ENCODE measurements at regions not wholly inside any gene's neighbourhood (a gene's known extent, or its start where the extent isn't known, plus 50 kb on each side); places are given as distances from the start of the nearest gene placed in this dataset.

DNA sequence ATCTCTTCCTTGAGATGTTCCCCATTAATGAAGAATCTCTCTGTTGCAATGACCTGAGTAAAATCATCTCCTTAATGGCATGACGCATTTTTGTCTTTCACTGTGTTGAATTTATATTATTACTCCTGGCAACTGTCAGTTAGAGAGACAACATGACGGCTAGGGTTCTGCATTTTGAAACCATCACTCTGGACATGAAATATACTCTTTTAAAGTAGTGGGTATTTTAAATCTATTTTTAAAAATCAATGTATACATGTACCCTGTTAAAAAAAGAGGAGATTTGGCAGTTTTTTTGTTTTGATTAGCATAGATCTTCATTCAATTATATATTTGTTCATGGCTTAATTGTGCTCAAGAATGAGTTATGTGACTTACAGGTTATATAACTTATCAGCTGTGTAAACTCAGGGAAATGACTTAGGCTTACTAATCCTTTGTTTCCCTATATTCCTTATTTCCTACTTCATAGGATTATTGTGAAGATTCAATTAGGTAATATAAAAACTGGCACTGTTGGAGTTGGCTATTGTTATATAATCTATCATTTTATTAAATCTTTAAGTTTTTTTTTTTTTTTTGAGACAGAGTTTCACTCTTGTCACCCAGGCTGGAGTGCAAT, 632.0 kb upstream of the SPRY2 start:
- no peak overlapping the region for H2AFZ ChIP-seq (replicated peaks; ENCODE audit: low read length, poor library complexity)
- H3K23ac ChIP-seq (ENCODE audit: low read depth, low read length): no peak overlapping the region
- H3K27me3 ChIP-seq (ENCODE audit: control insufficient read depth, insufficient read depth, low read length): no peaks in the 10 kb centered on the region
- no CpG with 5 or more reads among the region's 2 CpGs for WGBS, 2 experiments (ENCODE audit: extremely low coverage in 2 of 2, insufficient read length in 1 of 2)
- no peak overlapping the region for H4K91ac ChIP-seq (ENCODE audit: insufficient read depth, low read depth, low read length)
- H4K20me1 ChIP-seq (ENCODE audit: insufficient read depth, low read length): no peaks in the 10 kb centered on the region
- no peak overlapping the region for H3K4ac ChIP-seq (ENCODE audit: low read depth, low read length)
- no peak for DNase-seq
- no peak overlapping the region for H3K4me3 ChIP-seq (ENCODE audit: insufficient read depth, low read depth, low read length)
- H2BK15ac ChIP-seq (ENCODE audit: low read depth, low read length): no peak overlapping the region
- no peak for ATAC-seq (ENCODE audit: low read depth)
- H3K18ac ChIP-seq (ENCODE audit: low read depth, low read length): no peak overlapping the region
- intact Hi-C loops (cut with micrococcal nuclease): no loop called here
- 0 out of 2 replicates have a peak, but pooled peaks cover 2% of the 10 kb centered on the region for H3K9me3 ChIP-seq (ENCODE audit: control insufficient read depth, insufficient read depth, low read length)
- no TSS peak for BruUV-seq (replicated peaks)
- no peak overlapping the region for H2AK9ac ChIP-seq (replicated peaks; ENCODE audit: low read depth, low read length, poor library complexity)
- POLR2A ChIA-PET (ENCODE audit: unreplicated experiment): no interaction called here
- no peak overlapping the region for H2BK5ac ChIP-seq (ENCODE audit: low read depth, low read length, poor library complexity, severe bottlenecking)
- no peak overlapping the region for H4K8ac ChIP-seq (ENCODE audit: low read depth in 2 of 2, low read length in 2 of 2)
- H3K9me1 ChIP-seq (ENCODE audit: insufficient read depth, low read length): no peaks in the 10 kb centered on the region
- H3K56ac ChIP-seq (ENCODE audit: extremely low read depth, insufficient read depth, low read length): no peak overlapping the region
- H3K79me1 ChIP-seq (ENCODE audit: low read depth in 1 of 2, low read length in 2 of 2): no peaks in the 10 kb centered on the region
- CTCF ChIA-PET: no interaction called here
- H3K27ac ChIP-seq (ENCODE audit: insufficient read depth, low read length): no peak overlapping the region
- H3K4me1 ChIP-seq (ENCODE audit: control insufficient read depth, insufficient read depth, low read length): no peaks in the 10 kb centered on the region
- no peak overlapping the region for H2BK20ac ChIP-seq (ENCODE audit: low read depth, low read length)
- dilution Hi-C loops (cut with HindIII; ENCODE audit: low sequenced_read_pairs, unreplicated experiment): no loop called here
- in situ Hi-C loops (cut with MboI; ENCODE audit: low sequenced_read_pairs): no loop called here
- H3K36me3 ChIP-seq (ENCODE audit: control insufficient read depth, insufficient read depth, low read length): no peaks in the 10 kb centered on the region
- no peak overlapping the region for H3K4me2 ChIP-seq (ENCODE audit: low read depth, low read length)
- H3K9ac ChIP-seq (ENCODE audit: low read depth, low read length): no peak overlapping the region
- H2AK5ac ChIP-seq (ENCODE audit: low read depth, low read length): no peak overlapping the region
- no peak overlapping the region for H2BK120ac ChIP-seq (ENCODE audit: low read depth, low read length)
- TF ChIP-seq, protein P1, sequence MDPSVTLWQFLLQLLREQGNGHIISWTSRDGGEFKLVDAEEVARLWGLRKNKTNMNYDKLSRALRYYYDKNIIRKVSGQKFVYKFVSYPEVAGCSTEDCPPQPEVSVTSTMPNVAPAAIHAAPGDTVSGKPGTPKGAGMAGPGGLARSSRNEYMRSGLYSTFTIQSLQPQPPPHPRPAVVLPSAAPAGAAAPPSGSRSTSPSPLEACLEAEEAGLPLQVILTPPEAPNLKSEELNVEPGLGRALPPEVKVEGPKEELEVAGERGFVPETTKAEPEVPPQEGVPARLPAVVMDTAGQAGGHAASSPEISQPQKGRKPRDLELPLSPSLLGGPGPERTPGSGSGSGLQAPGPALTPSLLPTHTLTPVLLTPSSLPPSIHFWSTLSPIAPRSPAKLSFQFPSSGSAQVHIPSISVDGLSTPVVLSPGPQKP (IDR thresholded peaks at IDR 0.05; ENCODE audit: borderline replicate concordance, low read depth, low read length): no peak
- TF ChIP-seq RFX5 (IDR thresholded peaks at IDR 0.05; ENCODE audit: low read depth, low read length): no peak
- TF ChIP-seq, protein P2, sequence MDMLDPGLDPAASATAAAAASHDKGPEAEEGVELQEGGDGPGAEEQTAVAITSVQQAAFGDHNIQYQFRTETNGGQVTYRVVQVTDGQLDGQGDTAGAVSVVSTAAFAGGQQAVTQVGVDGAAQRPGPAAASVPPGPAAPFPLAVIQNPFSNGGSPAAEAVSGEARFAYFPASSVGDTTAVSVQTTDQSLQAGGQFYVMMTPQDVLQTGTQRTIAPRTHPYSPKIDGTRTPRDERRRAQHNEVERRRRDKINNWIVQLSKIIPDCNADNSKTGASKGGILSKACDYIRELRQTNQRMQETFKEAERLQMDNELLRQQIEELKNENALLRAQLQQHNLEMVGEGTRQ (IDR thresholded peaks at IDR 0.05; ENCODE audit: low read depth, low read length): no peak
- no peak for TF ChIP-seq MAFK (IDR thresholded peaks at IDR 0.05; ENCODE audit: low read depth, low read length)
- no peak for TF ChIP-seq BHLHE40 (IDR thresholded peaks at IDR 0.05; ENCODE audit: low read depth, low read length)
- TF ChIP-seq RAD21 (IDR thresholded peaks at IDR 0.05; ENCODE audit: low read length): no peak
- no peak for TF ChIP-seq MAZ (IDR thresholded peaks at IDR 0.05; ENCODE audit: borderline replicate concordance, low read depth, low read length)
- TF ChIP-seq MXI1 (IDR thresholded peaks at IDR 0.05; ENCODE audit: borderline replicate concordance, low read depth, low read length): no peak
- no peak for TF ChIP-seq CHD1 (IDR thresholded peaks at IDR 0.05; ENCODE audit: low read depth, low read length)
- no peak overlapping the region for H3K14ac ChIP-seq (replicated peaks; ENCODE audit: low read depth, low read length)
- no peak overlapping the region for H4K5ac ChIP-seq (ENCODE audit: low read depth, low read length)

All from IMR-90 (cell line).